Ovary (tissue), 3 donors: ENCODE measurements at regions not wholly inside any gene's neighbourhood (a gene's known extent, or its start where the extent isn't known, plus 50 kb on each side); places are given as distances from the start of the nearest gene placed in this dataset.

ENCODE experiments used
- CTCF ChIP-seq, 3 donors: fragments of 450-650 bp in 2 of 3; fragments of 200-600 bp in 1 of 3; IDR thresholded peaks; one replicate each; pipeline versions ENCODE4 v1.5.1 to v1.8.0; 2016 to 2022; ENCODE audit warnings: antibody characterized with exemption in 3 of 3, mild to moderate bottlenecking in 1 of 3
- POLR2A ChIP-seq: fragments of 450-650 bp; IDR thresholded peaks from one replicate; pipeline ENCODE4 v1.6.1; 2017; ENCODE audit warnings: antibody characterized with exemption, mild to moderate bottlenecking, moderate library complexity
- donor health status: DM: no; HTN: no; CAD: no.

- TF ChIP-seq POLR2A = no peak
- TF ChIP-seq CTCF (IDR thresholded peaks at IDR 0.05) = no peak
Observed at GRCh38 chr18:30748541-30748940, 294.0 kb downstream of the DSC3 start.
